ENCODE measurements at regions not wholly inside any gene's neighbourhood (a gene's known extent, or its start where the extent isn't known, plus 50 kb on each side); places are given as distances from the start of the nearest gene placed in this dataset.
"Not testable (repeated sequence)": the region's sequence is repeated elsewhere in the genome, so short reads cannot be mapped to it uniquely, and the experiment has no call there.

DNA sequence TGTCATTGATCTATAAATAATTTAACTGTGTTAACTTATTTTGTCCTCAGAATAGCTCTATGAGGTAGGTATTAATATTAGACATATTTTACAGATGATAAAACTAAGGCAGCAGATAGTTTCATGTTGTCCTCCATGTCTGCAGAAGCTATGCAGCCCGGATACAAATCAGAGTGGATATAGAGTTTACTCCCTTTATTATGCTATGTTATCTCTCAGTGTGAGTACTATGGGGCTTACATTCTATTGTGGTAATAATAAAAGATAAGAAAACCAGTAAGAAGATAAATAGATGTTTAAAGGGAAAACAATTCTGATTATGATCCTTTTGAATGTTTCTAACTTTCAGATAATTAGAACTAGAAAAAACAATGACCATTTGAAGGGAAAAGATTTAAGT, 979.8 kb upstream of the CITED2 start:
- ATAC-seq (ENCODE audit: poor library complexity) = no peak
- intact Hi-C loops (cut with DNase I) = no loop called here
- no peak for DNase-seq

DNA sequence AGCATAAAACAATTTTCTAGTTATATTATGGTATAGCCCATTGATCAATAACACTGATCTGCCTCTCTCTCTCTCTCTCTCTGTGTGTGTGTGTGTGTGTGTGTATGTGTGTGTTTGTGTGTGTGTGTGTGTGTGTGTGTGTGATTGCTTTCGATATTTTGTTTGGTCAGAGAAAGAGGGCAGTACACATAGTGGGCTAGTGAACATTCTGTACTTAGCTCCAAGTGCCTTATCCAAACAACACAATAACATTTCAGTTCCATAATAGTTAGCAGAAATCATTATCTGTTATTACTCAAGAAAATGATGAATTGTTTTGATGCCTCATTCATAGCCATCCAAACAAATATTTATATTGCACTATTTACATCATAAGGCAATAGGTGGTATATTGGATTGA, 979.1 kb upstream of the CITED2 start:
- no peak for DNase-seq
- intact Hi-C loops (cut with DNase I) = no loop called here

DNA sequence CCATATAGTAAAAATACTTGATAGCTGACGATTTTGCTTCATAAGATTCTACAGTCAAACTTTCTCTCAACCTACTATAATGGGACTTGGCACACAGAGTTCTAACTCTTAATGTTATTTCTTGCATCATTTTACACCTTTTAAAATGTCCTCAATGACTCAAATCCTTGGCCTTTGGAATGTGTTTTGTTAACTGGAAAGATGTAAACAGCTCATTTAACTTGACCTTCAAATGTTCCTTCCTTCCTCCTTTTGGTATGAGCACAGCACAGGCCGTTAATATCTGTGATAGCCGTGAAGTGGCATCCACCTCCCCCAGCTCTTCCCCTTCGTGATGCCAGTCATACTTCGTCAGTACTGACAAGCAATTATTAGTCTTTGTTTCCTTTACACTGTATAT, 972.0 kb upstream of the CITED2 start:
- intact Hi-C loops (cut with DNase I) = no loop called here
- ATAC-seq (ENCODE audit: poor library complexity) = peak; percentile 42
- no peak for DNase-seq

More for the DNA sequence above, 979.1 kb upstream of the CITED2 start:
- ATAC-seq (ENCODE audit: poor library complexity) = no peak

DNA sequence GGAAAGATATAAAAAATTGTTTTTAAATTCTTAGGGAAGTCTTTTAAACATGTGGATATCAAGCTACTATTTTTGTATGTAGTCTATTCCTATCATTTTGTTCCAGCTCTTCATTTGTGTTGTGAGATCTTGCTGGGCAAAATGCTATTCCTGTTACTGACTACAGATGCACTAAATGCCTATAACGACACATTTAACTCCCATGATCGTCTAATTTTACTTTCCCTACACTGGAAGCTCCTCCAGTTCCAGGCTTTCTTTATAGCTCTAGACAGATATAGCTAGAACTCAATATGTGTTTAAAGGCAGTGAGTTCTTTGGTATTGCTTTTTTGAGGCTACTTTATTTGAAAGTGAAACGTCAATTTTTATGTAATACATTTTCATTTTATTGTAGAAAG, 971.5 kb upstream of the CITED2 start:
- ATAC-seq (ENCODE audit: poor library complexity) = no peak
- intact Hi-C loops (cut with DNase I) = no loop called here
- DNase-seq = no peak

DNA sequence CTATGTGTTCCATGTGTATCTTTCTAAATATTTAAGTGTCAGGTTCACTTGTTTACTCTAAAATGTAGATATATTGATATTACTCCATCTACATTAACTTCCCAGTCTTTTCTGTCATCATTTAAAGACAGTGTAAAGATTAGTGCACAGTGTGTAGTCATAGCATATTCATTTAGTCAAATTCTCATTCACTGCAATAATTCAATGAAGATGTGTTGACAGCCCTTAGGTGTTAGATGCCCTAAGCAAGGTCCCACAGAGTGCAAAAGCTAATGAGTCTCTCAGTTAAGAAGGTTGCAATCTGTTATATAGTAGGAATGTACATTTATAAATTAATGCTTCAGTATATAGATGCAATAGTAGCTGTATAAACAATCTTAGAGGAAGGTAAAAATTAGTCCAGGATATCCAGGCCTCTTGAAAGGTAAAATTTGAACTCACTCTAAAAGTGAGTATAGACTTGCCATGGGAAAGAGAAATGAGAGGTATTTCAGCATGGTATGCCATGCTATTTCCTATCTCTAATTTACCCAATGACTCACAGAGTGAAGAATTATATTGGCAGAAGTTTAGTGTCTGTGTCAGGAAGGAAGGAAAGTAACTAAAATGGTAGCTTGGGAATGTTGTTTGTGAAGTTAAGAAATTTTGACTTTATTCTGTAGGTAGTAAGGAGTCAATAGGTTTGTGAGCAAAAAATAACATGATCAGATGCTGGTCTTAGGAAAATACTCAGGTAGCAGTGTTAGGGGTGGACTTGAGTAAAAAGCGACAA, 969.9 kb upstream of the CITED2 start:
- ATAC-seq (ENCODE audit: poor library complexity) = peak; percentile 77
- intact Hi-C loops (cut with DNase I) = no loop called here

DNA sequence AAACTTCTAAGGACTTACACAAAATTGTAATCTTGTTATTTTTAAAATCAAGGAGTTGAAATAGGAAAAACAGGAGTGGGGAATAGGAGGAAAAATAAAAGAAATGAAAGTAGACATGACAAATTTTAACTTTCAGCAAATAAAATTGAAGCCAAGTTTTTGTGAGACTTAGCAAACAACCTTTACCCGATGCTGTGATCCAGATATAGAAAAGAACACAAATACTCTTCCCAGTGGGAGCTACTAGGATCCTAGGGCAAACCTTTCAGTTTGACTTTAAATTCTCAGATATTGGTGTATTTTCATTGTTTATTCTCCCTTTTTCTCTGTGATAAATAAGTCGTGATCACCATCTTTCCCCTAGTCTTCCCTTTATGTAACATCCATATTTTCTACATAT, 968.7 kb upstream of the CITED2 start:
- DNase-seq = no peak
- intact Hi-C loops (cut with DNase I) = no loop called here
- ATAC-seq (ENCODE audit: poor library complexity) = no peak

More for the DNA sequence above, 969.9 kb upstream of the CITED2 start:
- DNase-seq = no peak

DNA sequence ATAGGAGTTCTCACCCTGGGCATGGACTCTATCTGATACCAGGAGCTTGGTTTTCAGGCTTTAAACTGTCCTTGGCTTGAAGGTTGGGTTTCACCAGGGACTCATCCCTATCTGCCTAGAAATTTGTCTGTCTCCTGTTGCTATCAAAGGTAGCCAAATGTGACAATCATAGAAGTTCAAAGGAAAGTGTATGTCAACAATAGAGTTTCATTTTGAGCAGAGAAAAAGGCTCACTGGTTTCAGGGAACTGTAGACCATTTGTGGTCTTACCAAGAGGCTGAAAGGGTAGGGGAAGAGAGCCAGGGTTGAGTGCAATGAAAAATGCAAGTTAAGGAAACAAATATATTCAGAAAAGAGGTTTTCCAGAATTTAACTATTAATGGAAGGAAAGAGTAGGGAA, 966.8 kb upstream of the CITED2 start:
- intact Hi-C loops (cut with DNase I) = no loop called here
- DNase-seq (no peak), ATAC-seq (ENCODE audit: poor library complexity) (no peak)

DNA sequence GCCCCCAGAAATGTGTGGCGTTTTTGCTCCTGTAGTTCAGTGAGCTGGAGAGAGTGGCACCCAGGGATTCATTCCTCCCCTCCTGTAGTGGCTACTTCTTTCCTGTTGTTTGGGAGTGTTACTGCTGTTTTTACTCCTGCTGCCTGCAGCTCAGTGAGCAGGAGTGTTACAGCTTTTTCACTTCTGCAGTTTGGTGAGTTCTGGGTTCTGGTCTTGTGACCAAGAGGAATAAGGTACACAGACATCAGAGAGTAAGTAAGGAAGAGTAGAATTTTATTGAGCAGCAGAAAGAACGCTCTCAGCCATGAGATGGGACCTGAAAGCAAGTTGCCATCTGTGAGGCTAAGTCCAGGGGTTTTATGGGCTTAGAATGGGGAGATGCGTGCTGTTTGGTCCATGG, 966.3 kb upstream of the CITED2 start:
- intact Hi-C loops (cut with DNase I) = no loop called here
- ATAC-seq (ENCODE audit: poor library complexity) (no peak), DNase-seq (no peak)

DNA sequence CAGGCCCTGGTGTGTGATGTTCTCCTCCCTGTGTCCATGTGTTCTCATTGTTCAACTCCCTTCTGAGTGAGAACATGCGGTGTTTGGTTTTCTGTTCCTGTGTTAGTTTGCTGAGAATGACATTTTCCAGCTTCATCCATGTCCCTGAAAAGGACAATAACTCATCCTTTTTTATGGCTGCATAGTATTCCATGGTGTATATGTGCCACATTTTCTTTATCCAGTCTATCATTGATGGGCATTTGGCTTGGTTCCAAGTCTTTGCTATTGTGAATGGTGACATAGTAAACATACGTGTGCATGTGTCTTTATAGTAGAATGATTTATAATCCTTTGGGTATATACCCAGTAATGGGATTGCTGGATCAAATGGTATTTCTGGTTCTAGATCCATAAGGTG, 964.6 kb upstream of the CITED2 start:
- ATAC-seq (ENCODE audit: poor library complexity); intact Hi-C loops (cut with DNase I): not testable (repeated sequence)

DNA sequence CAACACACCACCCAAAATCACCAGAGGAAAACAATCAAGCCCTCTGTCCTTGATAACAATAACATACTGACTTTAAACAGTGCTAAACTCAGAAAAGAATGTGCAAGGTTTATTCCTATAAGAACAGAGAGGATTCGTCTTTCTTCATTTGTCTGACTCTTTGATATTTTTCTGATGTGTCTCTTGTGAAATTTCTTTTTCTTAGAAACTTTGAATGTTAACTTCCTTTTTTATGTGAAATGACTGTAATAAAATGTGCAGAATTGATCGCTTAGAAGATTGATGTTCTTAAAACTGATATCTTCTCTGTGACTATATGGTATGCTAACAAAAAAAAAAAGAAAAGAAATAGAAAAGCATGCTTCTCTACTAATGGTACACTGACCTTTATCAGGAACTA, 947.4 kb upstream of the CITED2 start:
- intact Hi-C loops (cut with DNase I) = no loop called here
- no peak for DNase-seq

More for the DNA sequence above, 964.6 kb upstream of the CITED2 start:
- not testable (repeated sequence) for DNase-seq

DNA sequence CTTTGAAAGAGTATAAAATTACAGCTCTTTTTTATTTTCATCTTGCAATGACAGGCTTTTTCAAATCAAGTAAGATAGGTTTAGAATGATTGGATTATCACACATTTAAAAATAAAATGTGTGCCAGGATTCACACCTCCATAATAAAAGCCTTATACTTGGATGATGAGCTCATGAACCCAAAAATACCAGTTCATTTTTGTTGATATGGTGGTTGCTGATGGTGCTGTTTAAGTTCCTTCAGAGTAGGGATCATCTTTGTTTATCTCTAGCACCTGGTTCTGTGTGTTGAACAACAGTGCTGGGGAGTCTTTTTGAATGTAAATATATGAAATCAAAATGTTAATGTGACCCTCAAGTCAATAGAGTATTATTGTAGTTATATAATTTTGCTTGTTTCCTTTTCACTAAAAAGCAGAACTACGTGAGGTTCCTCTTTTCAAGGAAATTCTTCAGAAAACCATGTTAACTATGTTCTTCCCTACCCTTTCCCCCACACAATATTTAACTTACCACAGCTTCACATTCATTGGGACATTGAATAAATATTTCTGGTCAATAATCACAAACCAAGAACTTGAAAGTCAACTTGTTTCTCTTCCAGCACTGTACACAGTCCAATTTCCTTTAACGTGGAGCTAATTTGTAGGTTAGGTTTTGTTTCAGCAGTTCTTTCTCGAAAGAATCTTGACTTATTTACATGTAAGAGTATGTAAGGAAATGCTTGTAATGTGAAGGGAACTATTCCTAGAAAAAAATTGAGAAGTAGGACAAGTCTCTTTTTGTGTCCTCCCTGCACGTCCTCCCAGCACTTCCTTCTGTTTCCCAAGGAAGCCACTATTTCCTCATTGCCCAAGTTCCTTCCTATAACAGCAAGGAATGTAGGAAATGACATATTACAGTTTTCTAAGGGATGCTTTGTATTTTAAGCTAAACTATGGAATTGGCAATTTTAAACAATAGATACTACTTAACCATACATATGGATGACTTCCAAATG, 945.9 kb upstream of the CITED2 start:
- intact Hi-C loops (cut with DNase I) = no loop called here

More for the DNA sequence above, 947.4 kb upstream of the CITED2 start:
- no peak for ATAC-seq (ENCODE audit: poor library complexity)

DNA sequence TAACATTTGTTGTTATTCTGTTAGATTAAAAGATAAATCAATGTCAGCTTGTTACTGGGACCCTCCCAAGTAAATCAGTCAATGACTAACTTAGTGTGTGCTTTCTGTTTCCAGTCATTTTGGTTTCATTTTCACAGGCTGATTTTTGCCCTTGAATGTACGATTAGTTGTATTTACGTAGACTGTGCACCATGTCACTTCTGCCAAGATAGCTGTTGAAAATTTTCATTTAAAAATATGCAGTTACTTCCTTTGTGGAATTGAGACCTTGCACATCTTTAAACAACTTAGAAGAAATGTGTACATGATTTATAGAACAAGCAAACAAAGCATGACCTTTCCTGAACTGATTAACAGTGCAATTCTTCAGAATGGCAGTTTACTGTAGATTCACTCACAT, 944.8 kb upstream of the CITED2 start:
- DNase-seq = no peak
- no peak for ATAC-seq (ENCODE audit: poor library complexity)
- intact Hi-C loops (cut with DNase I) = no loop called here

More for the DNA sequence above, 945.9 kb upstream of the CITED2 start:
- ATAC-seq (ENCODE audit: poor library complexity) (peak; percentile 40), DNase-seq (no peak)

DNA sequence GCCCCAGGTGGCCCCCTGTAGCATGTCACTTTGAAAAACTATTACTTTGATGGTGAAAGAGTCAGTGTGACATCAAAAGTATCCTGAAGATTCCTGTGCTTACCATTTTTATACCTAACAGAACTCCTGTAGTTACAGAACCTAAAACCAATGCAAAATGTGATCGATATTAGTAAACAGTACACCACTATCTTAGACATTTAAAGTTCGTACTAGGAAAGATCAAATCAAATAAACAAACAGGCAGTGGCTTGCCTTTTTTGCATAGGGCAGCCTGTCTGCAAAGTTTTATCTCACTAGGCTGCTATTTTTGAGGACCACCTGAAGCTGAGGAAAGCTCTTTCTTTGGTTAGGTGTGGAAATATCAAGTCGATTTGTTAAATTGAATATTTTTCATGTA, 944.0 kb upstream of the CITED2 start:
- no peak for DNase-seq
- intact Hi-C loops (cut with DNase I) = no loop called here
- no peak for ATAC-seq (ENCODE audit: poor library complexity)

DNA sequence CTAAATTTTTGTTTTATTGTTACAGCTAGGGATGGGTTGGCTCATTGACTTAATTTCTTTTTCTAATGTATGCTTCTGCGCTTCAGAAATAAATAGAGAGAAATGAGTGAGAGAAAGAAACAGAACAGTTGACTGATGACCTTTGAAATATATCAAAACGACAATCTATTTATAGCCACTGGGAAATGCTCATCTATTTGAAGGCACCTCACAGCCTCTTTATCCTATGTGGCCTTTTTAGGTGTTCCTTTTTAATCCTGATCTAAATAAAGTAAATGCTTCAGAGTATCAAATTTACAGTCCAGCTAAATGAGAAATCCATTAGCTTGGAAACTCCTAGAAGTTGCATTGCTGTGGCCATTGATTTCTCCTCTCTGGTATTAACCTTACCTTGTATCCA, 943.5 kb upstream of the CITED2 start:
- intact Hi-C loops (cut with DNase I) = no loop called here
- peak; percentile 49 for ATAC-seq (ENCODE audit: poor library complexity)
- no peak for DNase-seq

DNA sequence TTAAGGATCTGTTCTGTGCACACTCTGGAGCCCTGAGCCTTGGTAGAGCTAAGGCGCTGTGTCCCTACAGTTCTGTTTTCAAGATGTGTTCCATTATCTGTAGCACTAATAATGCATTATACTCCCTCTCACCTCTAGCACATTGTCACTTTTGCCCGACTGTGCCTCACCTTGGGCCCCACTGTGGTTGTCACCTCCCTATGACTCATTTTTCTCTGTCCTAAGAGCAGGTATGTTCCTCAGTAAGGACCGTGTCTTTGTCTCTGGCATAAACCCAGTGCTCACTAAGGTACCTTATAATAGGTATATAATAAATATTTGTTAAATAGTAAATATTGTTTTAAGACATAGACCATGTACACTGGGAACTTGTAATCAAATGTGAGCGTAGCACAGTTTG, 942.5 kb upstream of the CITED2 start:
- DNase-seq (no peak), ATAC-seq (ENCODE audit: poor library complexity) (no peak)
- intact Hi-C loops (cut with DNase I) = no loop called here

DNA sequence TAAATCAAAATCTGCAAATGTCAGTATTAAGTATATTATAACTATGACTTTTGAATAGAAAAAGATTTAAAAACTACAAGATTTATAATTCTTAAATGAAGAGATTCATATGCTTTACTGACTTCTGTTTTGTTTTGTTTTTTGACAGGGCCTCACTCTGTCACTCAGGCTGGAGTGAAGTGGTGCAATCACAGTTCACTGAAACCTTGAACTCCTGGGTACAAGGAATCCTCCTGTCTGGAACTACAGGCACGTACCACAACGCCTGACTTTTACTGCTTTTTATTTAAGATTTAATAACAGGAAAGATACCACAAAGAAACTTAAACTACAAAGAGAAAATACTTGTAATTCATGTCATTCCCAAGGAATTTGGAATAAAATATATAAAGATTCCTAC, 940.2 kb upstream of the CITED2 start:
- ATAC-seq (ENCODE audit: poor library complexity) (no peak), DNase-seq (no peak)
- intact Hi-C loops (cut with DNase I) = no loop called here

DNA sequence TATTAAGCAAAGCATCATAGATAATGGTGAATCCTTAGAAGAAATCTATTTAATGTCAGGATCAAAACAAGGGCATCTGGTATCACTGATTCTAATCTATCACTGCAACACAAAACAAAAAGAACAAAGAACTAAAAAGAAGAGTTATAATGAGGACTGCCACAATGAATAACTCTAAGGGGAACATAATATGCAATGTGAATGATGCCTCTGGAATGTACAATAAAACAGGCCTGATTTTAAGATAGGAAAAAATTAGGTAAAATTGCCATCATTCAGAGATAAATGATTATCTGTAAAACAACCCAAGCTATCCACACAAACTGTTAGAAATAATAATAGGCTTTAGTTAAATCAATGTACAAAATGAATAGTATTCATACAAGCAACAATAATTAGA, 936.7 kb upstream of the CITED2 start:
- ATAC-seq (ENCODE audit: poor library complexity) (no peak), DNase-seq (no peak)
- intact Hi-C loops (cut with DNase I) = no loop called here

DNA sequence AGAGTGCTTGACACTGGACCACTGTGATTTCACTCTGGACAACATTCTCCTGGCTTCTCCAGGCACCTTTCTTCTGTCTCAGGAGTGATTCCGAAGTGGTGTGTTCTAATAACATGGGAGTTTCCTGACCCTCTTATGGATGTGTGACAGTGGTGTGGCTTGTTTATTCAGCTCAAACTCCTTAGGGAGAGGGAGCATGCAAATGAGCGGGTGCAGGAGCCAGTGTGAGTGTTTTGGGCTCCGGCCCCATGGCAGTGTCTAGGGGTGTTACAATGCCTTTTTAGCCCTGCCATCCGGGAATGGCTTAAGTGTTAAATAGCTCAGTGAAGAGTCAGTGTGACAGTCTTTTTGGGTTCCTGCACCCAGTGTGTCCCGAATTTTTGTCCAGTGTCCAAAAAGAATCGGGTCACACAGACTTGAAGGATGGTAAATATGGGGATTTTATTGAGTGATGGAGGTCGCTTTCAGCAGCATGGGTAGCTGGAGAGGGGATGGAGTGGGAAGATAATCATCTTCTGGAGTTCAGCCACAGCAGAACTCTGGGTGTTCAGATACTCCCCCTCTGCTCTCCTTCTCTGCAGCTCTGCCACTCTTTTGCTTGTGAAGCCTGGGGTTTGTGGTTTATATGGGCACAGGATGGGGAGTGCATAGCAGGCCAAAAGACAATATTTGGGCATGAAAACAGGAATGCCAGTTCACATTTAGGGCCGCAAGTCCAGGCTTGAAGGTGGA, 928.9 kb upstream of the CITED2 start:
- ATAC-seq (ENCODE audit: poor library complexity) (no peak), DNase-seq (no peak)
- intact Hi-C loops (cut with DNase I) = no loop called here

DNA sequence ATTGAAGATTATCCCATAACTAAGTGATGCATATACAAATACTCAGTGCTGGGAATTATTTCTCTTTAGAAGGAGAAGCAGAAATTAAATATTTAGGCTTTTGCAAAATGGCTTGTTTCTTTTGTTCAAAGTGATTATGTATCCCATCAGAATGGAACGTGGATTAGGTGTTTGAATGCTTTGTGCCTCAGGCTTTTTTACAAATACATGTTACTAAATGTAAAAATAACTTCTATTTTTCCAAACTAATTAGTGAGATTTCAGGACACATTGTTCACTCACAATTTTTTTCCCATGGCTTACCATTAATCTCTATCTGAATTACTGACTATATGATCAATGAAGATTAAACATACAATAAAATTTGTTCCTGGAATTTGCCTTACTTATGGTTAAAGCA, 925.9 kb upstream of the CITED2 start:
- ATAC-seq (ENCODE audit: poor library complexity) (no peak), DNase-seq (no peak)
- intact Hi-C loops (cut with DNase I) = no loop called here
